OCI-LY3 (cell line): ENCODE measurements at regions not wholly inside any gene's neighbourhood (a gene's known extent, or its start where the extent isn't known, plus 50 kb on each side); places are given as distances from the start of the nearest gene placed in this dataset.

Experiments
- H2AFZ ChIP-seq: fragments of 200-600, 300-600 bp; shearing (Covaris generic); 2 replicates; pipeline ENCODE4 v1.6.0; 2014; ENCODE audit warnings: antibody characterized with exemption, low read depth, low read length
- H3K27ac ChIP-seq: fragments of 200-600, 300-600 bp; sonication (generic); 2 replicates; pipeline ENCODE4 v1.5.1; 2014; ENCODE audit warnings: mild to moderate bottlenecking, low read length, moderate library complexity, mixed read lengths
- H3K27me3 ChIP-seq: fragments of 200-600, 300-600 bp; sonication (generic); 2 replicates; pipeline ENCODE4 v1.6.1; 2014; ENCODE audit warnings: low read depth, low read length, mixed read lengths
- H3K36me3 ChIP-seq: fragments of 200-600, 300-600 bp; sonication (generic); replicated peaks from 2 replicates; pipeline ENCODE3; 2014; ENCODE audit warnings: low read depth, low read length, mixed read lengths
- H3K4me1 ChIP-seq: fragments of 300-600, 200-600 bp; sonication (generic); 2 replicates; pipeline ENCODE4 v1.6.1; 2014; ENCODE audit warnings: low read length, mixed read lengths
- H3K4me2 ChIP-seq: fragments of 200-600, 300-600 bp; sonication (generic); 2 replicates; pipeline ENCODE4 v1.6.1; 2014; ENCODE audit warnings: low read length, mixed read lengths
- H3K4me3 ChIP-seq: fragments of 300-600, 200-600 bp; sonication (generic); 2 replicates; pipeline ENCODE4 v1.5.1; 2014; ENCODE audit warnings: antibody characterized with exemption, mild to moderate bottlenecking, low read length, moderate library complexity
- H3K79me2 ChIP-seq: fragments of 300-600, 200-600 bp; shearing (Covaris generic); 2 replicates; pipeline ENCODE4 v1.6.1; 2014; ENCODE audit warnings: mild to moderate bottlenecking, low read length, mixed read lengths
- H3K9ac ChIP-seq: fragments of 300-600, 200-600 bp; shearing (Covaris generic); 2 replicates; pipeline ENCODE4 v1.6.0; 2014; ENCODE audit warnings: mild to moderate bottlenecking, low read length, moderate library complexity
- H3K9me3 ChIP-seq: fragments of 200-600, 300-600 bp; shearing (Covaris generic); 2 replicates; pipeline ENCODE4 v1.6.1; 2014; ENCODE audit warnings: low read length, mixed read lengths; ENCODE audit not compliant: insufficient read depth
- H4K20me1 ChIP-seq: fragments of 200-600, 300-600 bp; sonication (generic); 2 replicates; pipeline ENCODE4 v1.6.1; 2016; ENCODE audit warnings: low read length, mixed read lengths; ENCODE audit not compliant: insufficient read depth
- CTCF ChIP-seq: fragments of 200-600, 300-600 bp; sonication (generic); IDR thresholded peaks from 2 replicates; pipeline ENCODE4 v1.5.1; 2014; ENCODE audit warnings: antibody characterized with exemption, low read length, low read depth
- EZH2phosphoT487 ChIP-seq: fragments of 200-600 bp; shearing (Covaris generic); IDR thresholded peaks from 2 replicates; pipeline ENCODE4 v1.6.1; 2018; ENCODE audit warnings: antibody characterized with exemption, mixed run types, low read depth

- no peak overlapping the region for H2AFZ ChIP-seq
Observed at GRCh38 chr10:44512431-44513022, 127.6 kb upstream of the CXCL12 start.

GRCh38 chr10:44513591-44513990 lies 128.7 kb upstream of the CXCL12 start:
- no peaks in the 10 kb centered on the region for H3K27me3 ChIP-seq
- H3K36me3 ChIP-seq = no peaks in the 10 kb centered on the region
- H3K4me3 ChIP-seq = no peak overlapping the region
- H3K79me2 ChIP-seq = no peaks in the 10 kb centered on the region
- no peak overlapping the region for H2AFZ ChIP-seq
- H4K20me1 ChIP-seq = no peaks in the 10 kb centered on the region
- H3K4me2 ChIP-seq = no peak overlapping the region
- no peaks in the 10 kb centered on the region for H3K4me1 ChIP-seq
- H3K9ac ChIP-seq = no peak overlapping the region
- H3K9me3 ChIP-seq = no peaks in the 10 kb centered on the region
- H3K27ac ChIP-seq = no peak overlapping the region
- TF ChIP-seq EZH2phosphoT487 (no peak), CTCF (no peak)

More at GRCh38 chr10:44512431-44513022, 127.6 kb upstream of the CXCL12 start:
- Histone ChIP-seq H3K9me3 (no peaks in the 10 kb centered on the region), H3K27me3 (no peaks in the 10 kb centered on the region), H3K27ac (no peak overlapping the region), H4K20me1 (no peaks in the 10 kb centered on the region), H3K4me3 (no peak overlapping the region), H3K4me1 (no peaks in the 10 kb centered on the region), H3K36me3 (no peaks in the 10 kb centered on the region), H3K9ac (no peak overlapping the region), H3K4me2 (no peak overlapping the region), H3K79me2 (no peaks in the 10 kb centered on the region)
- TF ChIP-seq EZH2phosphoT487 (no peak), CTCF (no peak)

- H3K27me3 ChIP-seq = no peaks in the 10 kb centered on the region
- no peaks in the 10 kb centered on the region for H3K36me3 ChIP-seq
- no peak overlapping the region for H3K4me2 ChIP-seq
- H3K9me3 ChIP-seq = no peaks in the 10 kb centered on the region
- H3K4me3 ChIP-seq = no peak overlapping the region
- H3K9ac ChIP-seq = no peak overlapping the region
- no peaks in the 10 kb centered on the region for H3K4me1 ChIP-seq
- H2AFZ ChIP-seq = no peak overlapping the region
- H4K20me1 ChIP-seq = no peaks in the 10 kb centered on the region
- TF ChIP-seq EZH2phosphoT487 (no peak), CTCF (no peak)
- H3K27ac ChIP-seq = no peak overlapping the region
- no peaks in the 10 kb centered on the region for H3K79me2 ChIP-seq
Observed at GRCh38 chr10:44516891-44517290, 132.0 kb upstream of the CXCL12 start.

GRCh38 chr10:44517635-44518034 lies 132.7 kb upstream of the CXCL12 start:
- no peak overlapping the region for H3K4me3 ChIP-seq
- no peaks in the 10 kb centered on the region for H3K9me3 ChIP-seq
- no peak overlapping the region for H2AFZ ChIP-seq
- H3K27me3 ChIP-seq = no peaks in the 10 kb centered on the region
- no peak overlapping the region for H3K9ac ChIP-seq
- no peak overlapping the region for H3K27ac ChIP-seq
- no peak overlapping the region for H3K4me2 ChIP-seq
- H3K36me3 ChIP-seq = no peaks in the 10 kb centered on the region
- TF ChIP-seq CTCF = peak; percentile 32
- TF ChIP-seq EZH2phosphoT487 = no peak
- H3K4me1 ChIP-seq = no peaks in the 10 kb centered on the region
- H3K79me2 ChIP-seq = no peaks in the 10 kb centered on the region
- no peaks in the 10 kb centered on the region for H4K20me1 ChIP-seq
